NT2/D1 (cell line): ENCODE measurements at regions not wholly inside any gene's neighbourhood (a gene's known extent, or its start where the extent isn't known, plus 50 kb on each side); places are given as distances from the start of the nearest gene placed in this dataset.

ENCODE experiments used
- SUZ12 ChIP-seq: IDR thresholded peaks from 2 replicates; pipeline ENCODE4 v1.6.1; 2011; ENCODE audit not compliant: insufficient read length, insufficient read depth; ENCODE audit errors: extremely low read depth
- YY1 ChIP-seq: IDR thresholded peaks from 2 replicates; pipeline ENCODE4 v1.6.1; 2011; ENCODE audit not compliant: insufficient read length, insufficient read depth
- ZNF274 ChIP-seq: IDR thresholded peaks from 2 replicates; pipeline ENCODE4 v1.6.1; 2011; ENCODE audit warnings: mild to moderate bottlenecking, low read depth, low read length

DNA sequence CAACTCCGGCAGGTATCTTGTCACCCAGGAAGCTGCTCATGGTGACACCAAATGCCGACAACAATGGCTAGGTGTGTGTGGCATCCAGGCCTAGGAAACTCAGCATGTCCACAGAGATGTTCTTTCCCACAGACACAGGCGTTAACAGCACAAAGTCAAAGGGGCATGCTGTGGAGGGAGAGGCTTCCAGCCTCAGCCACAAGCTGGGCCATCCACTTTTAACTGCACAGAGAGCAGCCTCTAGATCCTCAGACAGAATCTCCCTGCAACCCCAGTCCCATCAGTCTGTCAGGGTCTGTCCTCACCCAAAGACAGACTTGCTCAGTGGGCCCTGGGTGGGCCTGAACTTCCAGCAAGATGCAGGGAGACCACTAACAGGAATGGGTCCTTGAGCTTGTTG, 58.5 kb upstream of the BCAR3 start:
- TF ChIP-seq SUZ12 (no peak), YY1 (no peak), ZNF274 (no peak)
